ENCODE measurements at regions not wholly inside any gene's neighbourhood (a gene's known extent, or its start where the extent isn't known, plus 50 kb on each side); places are given as distances from the start of the nearest gene placed in this dataset.
"Not testable (repeated sequence)": the region's sequence is repeated elsewhere in the genome, so short reads cannot be mapped to it uniquely, and the experiment has no call there.

DNA sequence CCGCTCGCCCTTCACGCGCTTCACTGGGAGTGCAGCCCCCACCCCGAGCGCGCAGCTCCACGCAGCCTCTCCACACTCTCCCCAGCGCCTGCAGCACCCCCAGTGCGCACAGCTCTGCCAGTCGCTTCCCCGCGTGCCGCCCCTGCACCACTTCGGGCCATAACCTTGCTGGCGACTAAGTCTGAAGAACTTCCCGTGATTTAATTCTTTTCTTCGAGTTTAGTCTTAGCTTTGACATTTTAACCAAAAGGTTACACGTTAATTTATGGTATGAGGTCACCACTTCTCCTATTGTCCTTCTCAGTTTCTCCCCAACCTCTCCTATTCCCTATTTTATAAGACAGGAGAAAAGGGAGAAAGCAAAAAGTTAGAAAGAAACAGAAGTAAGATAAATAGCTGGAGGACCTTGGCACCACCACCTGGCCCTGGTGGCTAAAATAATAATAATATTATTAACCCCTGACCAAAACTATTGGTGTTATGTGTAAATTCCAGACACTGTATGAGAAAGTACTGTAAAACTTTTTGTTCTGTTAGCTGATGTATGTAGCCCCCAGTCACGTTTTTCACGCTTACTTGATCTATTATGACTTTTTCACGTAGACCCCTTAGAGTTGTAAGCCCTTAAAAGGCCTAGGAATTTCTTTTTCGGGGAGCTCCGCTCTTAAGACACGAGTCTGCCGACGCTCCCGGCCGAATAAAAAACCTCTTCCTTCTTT is 129.2 kb downstream of the KBTBD2 start:
- not testable (repeated sequence) for TF ChIP-seq POLR2A, EP300 (IDR thresholded peaks at IDR 0.05)
- TF ChIP-seq, protein P1, sequence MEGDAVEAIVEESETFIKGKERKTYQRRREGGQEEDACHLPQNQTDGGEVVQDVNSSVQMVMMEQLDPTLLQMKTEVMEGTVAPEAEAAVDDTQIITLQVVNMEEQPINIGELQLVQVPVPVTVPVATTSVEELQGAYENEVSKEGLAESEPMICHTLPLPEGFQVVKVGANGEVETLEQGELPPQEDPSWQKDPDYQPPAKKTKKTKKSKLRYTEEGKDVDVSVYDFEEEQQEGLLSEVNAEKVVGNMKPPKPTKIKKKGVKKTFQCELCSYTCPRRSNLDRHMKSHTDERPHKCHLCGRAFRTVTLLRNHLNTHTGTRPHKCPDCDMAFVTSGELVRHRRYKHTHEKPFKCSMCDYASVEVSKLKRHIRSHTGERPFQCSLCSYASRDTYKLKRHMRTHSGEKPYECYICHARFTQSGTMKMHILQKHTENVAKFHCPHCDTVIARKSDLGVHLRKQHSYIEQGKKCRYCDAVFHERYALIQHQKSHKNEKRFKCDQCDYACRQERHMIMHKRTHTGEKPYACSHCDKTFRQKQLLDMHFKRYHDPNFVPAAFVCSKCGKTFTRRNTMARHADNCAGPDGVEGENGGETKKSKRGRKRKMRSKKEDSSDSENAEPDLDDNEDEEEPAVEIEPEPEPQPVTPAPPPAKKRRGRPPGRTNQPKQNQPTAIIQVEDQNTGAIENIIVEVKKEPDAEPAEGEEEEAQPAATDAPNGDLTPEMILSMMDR (IDR thresholded peaks at IDR 0.05): not testable (repeated sequence)
